ENCODE measurements at regions not wholly inside any gene's neighbourhood (a gene's known extent, or its start where the extent isn't known, plus 50 kb on each side); places are given as distances from the start of the nearest gene placed in this dataset.

DNA sequence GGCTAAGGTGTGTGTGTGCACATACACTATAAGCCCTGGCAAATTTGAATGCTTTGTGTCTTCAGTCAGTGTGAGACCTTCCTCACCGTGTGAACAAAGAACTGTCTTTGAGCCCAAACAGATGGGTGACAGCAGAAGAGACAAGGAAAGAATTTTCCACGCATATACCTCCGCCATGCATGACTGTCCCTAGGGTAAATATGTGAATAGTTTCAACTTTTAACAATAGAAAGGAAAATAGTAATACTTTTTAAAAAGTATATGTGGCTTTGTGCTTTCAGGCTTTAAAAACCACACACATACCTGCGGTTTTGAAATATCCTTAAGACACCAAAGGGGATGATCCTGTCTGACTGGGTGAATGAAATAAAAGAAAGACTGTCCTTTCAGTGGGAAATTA, 438.6 kb upstream of the MPDZ start:
- H3K27ac ChIP-seq = no peak overlapping the region
- H3K4me1 ChIP-seq = peaks cover 0 to 14% (median 5%) of the 10 kb centered on the region in 4 donors
- H3K9me3 ChIP-seq = no peaks in the 10 kb centered on the region
- WGBS, 5 donors = 78 to 90% (median 84%) methylated on average over 4 of the region's 4 CpGs
- TF ChIP-seq, protein P1, sequence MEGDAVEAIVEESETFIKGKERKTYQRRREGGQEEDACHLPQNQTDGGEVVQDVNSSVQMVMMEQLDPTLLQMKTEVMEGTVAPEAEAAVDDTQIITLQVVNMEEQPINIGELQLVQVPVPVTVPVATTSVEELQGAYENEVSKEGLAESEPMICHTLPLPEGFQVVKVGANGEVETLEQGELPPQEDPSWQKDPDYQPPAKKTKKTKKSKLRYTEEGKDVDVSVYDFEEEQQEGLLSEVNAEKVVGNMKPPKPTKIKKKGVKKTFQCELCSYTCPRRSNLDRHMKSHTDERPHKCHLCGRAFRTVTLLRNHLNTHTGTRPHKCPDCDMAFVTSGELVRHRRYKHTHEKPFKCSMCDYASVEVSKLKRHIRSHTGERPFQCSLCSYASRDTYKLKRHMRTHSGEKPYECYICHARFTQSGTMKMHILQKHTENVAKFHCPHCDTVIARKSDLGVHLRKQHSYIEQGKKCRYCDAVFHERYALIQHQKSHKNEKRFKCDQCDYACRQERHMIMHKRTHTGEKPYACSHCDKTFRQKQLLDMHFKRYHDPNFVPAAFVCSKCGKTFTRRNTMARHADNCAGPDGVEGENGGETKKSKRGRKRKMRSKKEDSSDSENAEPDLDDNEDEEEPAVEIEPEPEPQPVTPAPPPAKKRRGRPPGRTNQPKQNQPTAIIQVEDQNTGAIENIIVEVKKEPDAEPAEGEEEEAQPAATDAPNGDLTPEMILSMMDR (IDR thresholded peaks at IDR 0.05) = no peak
- H3K36me3 ChIP-seq = no peaks in the 10 kb centered on the region
- no peaks in the 10 kb centered on the region for H3K27me3 ChIP-seq
- H3K4me3 ChIP-seq = no peak overlapping the region
- intact Hi-C loops (cut with DNase I; ENCODE audit: low total_unique reads) = no loop called here
- no peak for DNase-seq

DNA sequence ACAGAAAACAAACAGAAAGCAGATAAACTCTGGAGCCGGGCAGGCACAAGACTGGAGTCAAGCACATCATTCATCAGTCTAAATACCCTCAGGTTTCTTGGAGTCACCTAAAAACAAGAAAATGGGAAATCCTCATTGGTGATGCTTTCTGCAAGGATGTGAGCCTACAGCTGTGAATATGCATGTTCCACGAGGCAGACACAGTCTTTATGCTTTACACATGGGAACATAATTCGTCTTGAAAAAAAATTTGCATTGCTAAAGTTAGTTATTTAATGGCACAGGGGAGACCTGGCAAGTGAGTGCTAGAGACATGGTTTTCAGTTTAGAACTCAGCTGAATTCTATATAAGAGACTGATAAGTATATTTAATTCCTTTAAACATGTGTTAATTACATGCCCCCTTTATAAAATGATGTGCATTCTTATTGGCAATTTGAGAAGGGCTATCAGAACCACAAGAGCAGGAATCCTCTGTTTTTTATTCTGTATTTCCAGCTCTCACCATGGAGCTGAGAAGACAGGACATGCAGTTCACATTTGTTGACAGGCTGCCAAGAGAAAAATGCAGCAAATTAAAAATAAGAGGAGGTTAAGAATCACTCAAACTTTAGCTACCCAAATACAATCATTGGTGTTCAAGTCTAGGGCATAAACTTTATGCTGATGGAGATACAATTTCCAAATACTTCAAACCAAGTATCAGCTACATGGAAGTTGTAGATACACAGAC, 438.0 kb upstream of the MPDZ start:
- Histone ChIP-seq H3K27ac (no peak overlapping the region), H3K4me1 (peaks cover 0 to 14% (median 5%) of the 10 kb centered on the region in 4 donors), H3K27me3 (no peaks in the 10 kb centered on the region), H3K4me3 (no peak overlapping the region), H3K9me3 (no peaks in the 10 kb centered on the region), H3K36me3 (no peaks in the 10 kb centered on the region)
- no peak for TF ChIP-seq EP300 (IDR thresholded peaks at IDR 0.05)
- no peak for TF ChIP-seq POLR2AphosphoS5 (IDR thresholded peaks at IDR 0.05)
- TF ChIP-seq, protein P1 (IDR thresholded peaks at IDR 0.05) = no peak
- TF ChIP-seq POLR2A (IDR thresholded peaks at IDR 0.05) = no peak
- peak in 1 of 2 donors; percentile 37 for DNase-seq
- WGBS, 5 donors = 58 to 69% (median 63%) methylated on average over 3 of the region's 3 CpGs
- intact Hi-C loops (cut with DNase I; ENCODE audit: low total_unique reads) = no loop called here

DNA sequence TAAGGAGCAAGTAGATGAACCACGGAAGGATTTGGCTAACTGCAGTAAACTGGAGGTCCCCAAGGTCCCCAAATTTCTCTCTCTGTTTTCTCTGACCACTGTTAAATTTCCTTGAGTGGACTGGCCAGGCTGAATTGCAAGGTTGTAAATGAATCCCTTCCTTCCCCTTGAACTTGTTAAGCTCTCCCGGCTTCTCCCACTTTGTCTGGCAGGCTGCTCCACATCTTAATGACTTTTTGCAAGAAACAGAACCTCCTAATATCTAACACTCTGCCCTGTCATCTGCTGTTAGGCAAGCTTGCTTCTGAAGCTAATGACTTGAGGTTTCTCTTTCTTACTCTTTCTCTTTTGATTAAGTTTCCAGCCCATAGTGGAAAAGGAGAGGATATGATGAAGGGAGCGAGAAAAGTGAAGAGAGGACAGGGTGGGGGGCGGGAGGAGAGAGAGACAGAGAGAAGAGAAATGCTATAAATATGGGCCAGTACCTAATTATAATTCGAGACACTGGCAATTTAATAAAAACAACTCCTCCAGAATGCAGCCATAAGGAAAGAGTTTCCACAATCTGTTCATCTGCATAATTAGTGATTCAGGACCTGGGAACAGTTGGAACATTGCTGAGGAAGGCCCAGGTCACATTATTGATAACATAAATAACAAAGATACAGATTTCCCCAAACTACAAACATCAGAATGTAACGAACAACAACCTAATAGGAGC, 437.3 kb upstream of the MPDZ start:
- no peaks in the 10 kb centered on the region for H3K27me3 ChIP-seq
- DNase-seq = peak in 1 of 2 donors; percentile 35
- peaks cover 0 to 14% (median 5%) of the 10 kb centered on the region in 4 donors for H3K4me1 ChIP-seq
- no peak overlapping the region for H3K27ac ChIP-seq
- intact Hi-C loops (cut with DNase I; ENCODE audit: low total_unique reads) = no loop called here
- H3K36me3 ChIP-seq = no peaks in the 10 kb centered on the region
- WGBS, 5 donors = 55 to 69% (median 66%) methylated on average over 6 of the region's 6 CpGs
- TF ChIP-seq EP300 (IDR thresholded peaks at IDR 0.05) (no peak), POLR2A (IDR thresholded peaks at IDR 0.05) (no peak), POLR2AphosphoS5 (IDR thresholded peaks at IDR 0.05) (no peak)
- TF ChIP-seq, protein P1 (IDR thresholded peaks at IDR 0.05) = no peak
- H3K4me3 ChIP-seq = no peak overlapping the region
- H3K9me3 ChIP-seq = no peaks in the 10 kb centered on the region

DNA sequence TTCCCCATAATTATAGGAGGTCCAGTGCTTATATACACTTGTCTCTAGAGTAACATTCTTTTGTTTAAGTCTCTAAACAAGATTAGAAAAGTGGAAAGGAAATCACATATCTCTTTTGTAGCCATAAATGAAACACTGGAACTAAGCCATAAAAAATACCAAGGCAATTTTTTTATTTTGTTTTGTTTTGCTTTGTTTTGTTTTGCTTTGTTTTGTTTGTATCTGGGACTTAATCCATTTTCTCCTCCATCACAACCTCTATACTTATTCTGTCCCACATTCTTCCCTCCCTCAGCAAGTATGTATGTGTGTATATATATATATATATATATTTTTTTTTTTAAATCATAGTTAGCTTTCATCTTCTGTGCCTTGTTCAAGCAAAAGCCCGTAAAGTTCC, 436.6 kb upstream of the MPDZ start:
- no peaks in the 10 kb centered on the region for H3K27me3 ChIP-seq
- 71 to 83% (median 78%) methylated on average over 1 of the region's 1 CpG for WGBS, 5 donors
- peaks cover 0 to 12% (median 5%) of the 10 kb centered on the region in 4 donors for H3K4me1 ChIP-seq
- TF ChIP-seq EP300 (IDR thresholded peaks at IDR 0.05) (no peak), POLR2AphosphoS5 (IDR thresholded peaks at IDR 0.05) (no peak), POLR2A (IDR thresholded peaks at IDR 0.05) (no peak)
- TF ChIP-seq, protein P1 (IDR thresholded peaks at IDR 0.05) = no peak
- H3K9me3 ChIP-seq = no peaks in the 10 kb centered on the region
- DNase-seq = no peak
- H3K4me3 ChIP-seq = no peak overlapping the region
- no peaks in the 10 kb centered on the region for H3K36me3 ChIP-seq
- intact Hi-C loops (cut with DNase I; ENCODE audit: low total_unique reads) = no loop called here
- H3K27ac ChIP-seq = no peak overlapping the region

Data from stomach (tissue), 8 donors.